Liver (tissue), 3 donors: ENCODE measurements at regions not wholly inside any gene's neighbourhood (a gene's known extent, or its start where the extent isn't known, plus 50 kb on each side); places are given as distances from the start of the nearest gene placed in this dataset.

ENCODE experiments used
- CTCF ChIP-seq: fragments of 150-350 bp; IDR thresholded peaks from 2 replicates; pipeline ENCODE4 v1.5.1; 2017; ENCODE audit warnings: improper control_type of control experiment, low read depth, low read length; ENCODE audit not compliant: missing input control
- FOXA2 ChIP-seq: IDR thresholded peaks from 2 replicates; pipeline ENCODE4 v1.6.1; 2016; ENCODE audit warnings: antibody characterized with exemption
- GABPA ChIP-seq, 2 donors: IDR thresholded peaks in 1 of 2; conservative IDR thresholded peaks in 1 of 2; 2 replicates each; pipeline ENCODE4 v1.6.1; 2016; ENCODE audit warnings: antibody characterized with exemption in 2 of 2, mild to moderate bottlenecking in 1 of 2, moderate library complexity in 1 of 2
- MAX ChIP-seq: IDR thresholded peaks from 2 replicates; pipeline ENCODE4 v1.6.1; 2016; ENCODE audit warnings: antibody characterized with exemption
- RAD21 ChIP-seq, 2 donors: IDR thresholded peaks; 2 replicates each; pipeline ENCODE4 v1.6.1; 2016; ENCODE audit warnings: antibody characterized with exemption in 2 of 2, mild to moderate bottlenecking in 2 of 2
- REST ChIP-seq: IDR thresholded peaks from 2 replicates; pipeline ENCODE4 v1.6.1; 2016; ENCODE audit warnings: antibody characterized with exemption, mild to moderate bottlenecking
- RXRA ChIP-seq, 2 donors: IDR thresholded peaks; 2 replicates each; pipeline ENCODE4 v1.6.1; 2017 to 2018; ENCODE audit warnings: antibody characterized with exemption in 2 of 2, mild to moderate bottlenecking in 1 of 2
- ZBTB33 ChIP-seq: IDR thresholded peaks from 2 replicates; pipeline ENCODE4 v1.6.1; 2016; ENCODE audit warnings: antibody characterized with exemption
- donor health status: healthy.
- donor health status: healthy.

GRCh38 chr1:208717525-208717924 lies 473.3 kb upstream of the PLXNA2 start:
- TF ChIP-seq REST (no peak), RXRA (IDR thresholded peaks at IDR 0.05) (no peak), CTCF (no peak), ZBTB33 (no peak), RAD21 (IDR thresholded peaks at IDR 0.05) (no peak), GABPA (IDR thresholded peaks at IDR 0.05 in 1 of 2, conservative IDR thresholded peaks at IDR 0.05 in 1 of 2) (no peak), MAX (no peak), FOXA2 (no peak)
